ENCODE measurements at regions not wholly inside any gene's neighbourhood (a gene's known extent, or its start where the extent isn't known, plus 50 kb on each side); places are given as distances from the start of the nearest gene placed in this dataset.

- TF ChIP-seq CTCF (IDR thresholded peaks at IDR 0.05 in 4 of 5, conservative IDR thresholded peaks at IDR 0.05 in 1 of 5) (no peak), POLR2A (IDR thresholded peaks at IDR 0.05) (no peak)
These were observed 522.2 kb downstream of the FGF9 start for GRCh38 chr13:22193070-22193469.

Measured in gastrocnemius medialis (tissue), 4 donors.